CD1c-positive myeloid dendritic cell (primary cell): ENCODE measurements at regions not wholly inside any gene's neighbourhood (a gene's known extent, or its start where the extent isn't known, plus 50 kb on each side); places are given as distances from the start of the nearest gene placed in this dataset.
A peak's percentile ranks its signal among the peaks of the same experiment; 100 is the strongest.
"Not testable (repeated sequence)": the region's sequence is repeated elsewhere in the genome, so short reads cannot be mapped to it uniquely, and the experiment has no call there.

ENCODE experiments used
- DNase-seq: peaks from one replicate; pipeline ENCODE4 v3.0.0-alpha.2; 2016; ENCODE audit errors: extremely low spot score

- DNase-seq = peak; percentile 41
These were observed 95.2 kb upstream of the PCED1B start for GRCh38 chr12:46983959-46984841.

- no peak for DNase-seq
These were observed 93.6 kb upstream of the PCED1B start for GRCh38 chr12:46985816-46986215.

- DNase-seq = not testable (repeated sequence)
These were observed 91.3 kb upstream of the PCED1B start for GRCh38 chr12:46988122-46988521.

- no peak for DNase-seq
These were observed 89.2 kb upstream of the PCED1B start for GRCh38 chr12:46990211-46990610.

- DNase-seq = not testable (repeated sequence)
These were observed 87.4 kb upstream of the PCED1B start for GRCh38 chr12:46992051-46992450.

GRCh38 chr12:46998811-46999368 is 80.5 kb upstream of the PCED1B start:
- no peak for DNase-seq

GRCh38 chr12:47004634-47005033 is 74.8 kb upstream of the PCED1B start:
- no peak for DNase-seq

- no peak for DNase-seq
These were observed 72.4 kb upstream of the PCED1B start for GRCh38 chr12:47007048-47007447.

- no peak for DNase-seq
These were observed 66.9 kb upstream of the PCED1B start for GRCh38 chr12:47012552-47012951.

GRCh38 chr12:47014474-47014873 is 64.9 kb upstream of the PCED1B start:
- no peak for DNase-seq

- no peak for DNase-seq
These were observed 64.0 kb upstream of the PCED1B start for GRCh38 chr12:47015381-47015780.

GRCh38 chr12:47017041-47017713 is 62.2 kb upstream of the PCED1B start:
- DNase-seq = no peak

- DNase-seq = no peak
These were observed 61.4 kb upstream of the PCED1B start for GRCh38 chr12:47017901-47018475.

- DNase-seq = no peak
These were observed 59.1 kb upstream of the PCED1B start for GRCh38 chr12:47020211-47020821.

- peak; percentile 68 for DNase-seq
These were observed 58.1 kb upstream of the PCED1B start for GRCh38 chr12:47021298-47021697.

GRCh38 chr12:47022296-47022695 is 57.1 kb upstream of the PCED1B start:
- DNase-seq = no peak

GRCh38 chr12:47023311-47023710 is 56.1 kb upstream of the PCED1B start:
- no peak for DNase-seq

GRCh38 chr12:47023953-47024352 is 55.5 kb upstream of the PCED1B start:
- DNase-seq = no peak

GRCh38 chr12:47024463-47024862 is 55.0 kb upstream of the PCED1B start:
- DNase-seq = no peak

- DNase-seq = no peak
These were observed 54.1 kb upstream of the PCED1B start for GRCh38 chr12:47025349-47025748.

- no peak for DNase-seq
These were observed 53.6 kb upstream of the PCED1B start for GRCh38 chr12:47025798-47026197.

GRCh38 chr12:47026291-47026690 is 53.1 kb upstream of the PCED1B start:
- no peak for DNase-seq
